IMR-90 (cell line): ENCODE measurements at regions not wholly inside any gene's neighbourhood (a gene's known extent, or its start where the extent isn't known, plus 50 kb on each side); places are given as distances from the start of the nearest gene placed in this dataset.
A peak's percentile ranks its signal among the peaks of the same experiment; 100 is the strongest.

Experiments used
- ATAC-seq: fragments of 200-7000 bp; cut with Tn5 transposase; 2 replicates; pipeline ENCODE4 v1.9.1; 2020; ENCODE audit warnings: low read depth, mild to moderate bottlenecking, moderate library complexity
- BruUV-seq: library from RNA; stranded (reverse); fragments of 400-500 nt; replicated peaks from 2 replicates; lab custom pipeline; 2021; lab: Mats Ljungman, UMichigan
- CTCF ChIA-PET: fragments of 300-600 bp; formaldehyde crosslinking; extraction: SDS; loops from one replicate; lab custom pipeline; 2021; ENCODE audit warnings: antibody characterized with exemption; lab: Yijun Ruan, JAX
- POLR2A ChIA-PET: fragments of 300-600 bp; sonication (Branson Sonifier 250); formaldehyde crosslinking; loops from one replicate; lab custom pipeline; 2022; ENCODE audit warnings: antibody characterized with exemption; ENCODE audit not compliant: unreplicated experiment; lab: Charles Lee
- DNase-seq: peaks from one replicate; pipeline ENCODE4 v3.0.0; 2013
- H2AFZ ChIP-seq: replicated peaks from 2 replicates; pipeline ENCODE3; 2013; ENCODE audit warnings: low read length, mild to moderate bottlenecking; ENCODE audit not compliant: poor library complexity
- H2AK5ac ChIP-seq: 2 replicates; pipeline ENCODE4 v1.6.1; 2013; ENCODE audit warnings: low read depth, low read length, inconsistent platforms
- H2AK9ac ChIP-seq: replicated peaks from 2 replicates; pipeline ENCODE3; 2013; ENCODE audit warnings: mild to moderate bottlenecking, low read depth, low read length, moderate library complexity; ENCODE audit not compliant: poor library complexity
- H2BK120ac ChIP-seq: 2 replicates; pipeline ENCODE4 v1.6.1; 2013; ENCODE audit warnings: low read depth, low read length, inconsistent platforms
- H2BK15ac ChIP-seq: 3 replicates; pipeline ENCODE4 v1.6.1; 2013; ENCODE audit warnings: low read depth, low read length, inconsistent platforms
- H2BK20ac ChIP-seq: 2 replicates; pipeline ENCODE4 v1.6.1; 2013; ENCODE audit warnings: low read depth, mild to moderate bottlenecking, inconsistent platforms, low read length, moderate library complexity
- H2BK5ac ChIP-seq: 2 replicates; pipeline ENCODE4 v1.6.1; 2013; ENCODE audit warnings: mild to moderate bottlenecking, low read depth, low read length, inconsistent platforms; ENCODE audit not compliant: poor library complexity, severe bottlenecking
- H3K14ac ChIP-seq: replicated peaks from 2 replicates; pipeline ENCODE4 v1.6.1; 2013; ENCODE audit warnings: low read depth, low read length, inconsistent platforms
- H3K18ac ChIP-seq: 2 replicates; pipeline ENCODE4 v1.6.1; 2013; ENCODE audit warnings: low read depth, low read length, control low read depth
- H3K23ac ChIP-seq: 2 replicates; pipeline ENCODE4 v1.6.1; 2013; ENCODE audit warnings: low read depth, low read length, inconsistent platforms
- H3K27ac ChIP-seq: 2 replicates; pipeline ENCODE4 v1.5.1; 2013; ENCODE audit warnings: mild to moderate bottlenecking, control low read depth, low read length; ENCODE audit not compliant: insufficient read depth
- H3K27me3 ChIP-seq: 2 replicates; pipeline ENCODE4 v1.6.1; 2013; ENCODE audit warnings: low read length; ENCODE audit not compliant: control insufficient read depth, insufficient read depth
- H3K36me3 ChIP-seq: 2 replicates; pipeline ENCODE4 v1.6.1; 2013; ENCODE audit warnings: low read length, mixed read lengths; ENCODE audit not compliant: control insufficient read depth, insufficient read depth
- H3K4ac ChIP-seq: 2 replicates; pipeline ENCODE4 v1.6.1; 2013; ENCODE audit warnings: low read depth, low read length, inconsistent platforms
- H3K4me1 ChIP-seq: 2 replicates; pipeline ENCODE4 v1.6.1; 2013; ENCODE audit warnings: low read length, mixed read lengths; ENCODE audit not compliant: control insufficient read depth, insufficient read depth
- H3K4me2 ChIP-seq: 2 replicates; pipeline ENCODE4 v1.6.1; 2013; ENCODE audit warnings: low read depth, mild to moderate bottlenecking, control low read depth, low read length, moderate library complexity
- H3K4me3 ChIP-seq: 2 replicates; pipeline ENCODE4 v1.5.1; 2013; ENCODE audit warnings: low read depth, mild to moderate bottlenecking, control low read depth, low read length, moderate library complexity; ENCODE audit not compliant: insufficient read depth
- H3K56ac ChIP-seq: 2 replicates; pipeline ENCODE4 v1.6.1; 2013; ENCODE audit warnings: low read length, inconsistent platforms; ENCODE audit not compliant: insufficient read depth; ENCODE audit errors: extremely low read depth
- H3K79me1 ChIP-seq, 2 experiments: 2 replicates each; pipeline ENCODE4 v1.6.1; 2013; ENCODE audit warnings: low read length in 2 of 2, inconsistent platforms in 1 of 2, low read depth in 1 of 2
- H3K9ac ChIP-seq: 2 replicates; pipeline ENCODE4 v1.6.1; 2013; ENCODE audit warnings: low read depth, low read length, control low read depth
- H3K9me1 ChIP-seq: 2 replicates; pipeline ENCODE4 v1.6.1; 2013; ENCODE audit warnings: low read length, inconsistent platforms; ENCODE audit not compliant: insufficient read depth
- H3K9me3 ChIP-seq: 2 replicates; pipeline ENCODE4 v1.6.1; 2013; ENCODE audit warnings: low read length; ENCODE audit not compliant: control insufficient read depth, insufficient read depth
- H4K20me1 ChIP-seq: 2 replicates; pipeline ENCODE4 v1.6.1; 2013; ENCODE audit warnings: low read length, inconsistent platforms; ENCODE audit not compliant: insufficient read depth
- H4K5ac ChIP-seq: 2 replicates; pipeline ENCODE4 v1.6.1; 2013; ENCODE audit warnings: mild to moderate bottlenecking, low read depth, low read length, control low read depth
- H4K8ac ChIP-seq, 2 experiments: 2 replicates each; pipeline ENCODE4 v1.6.1; 2013; ENCODE audit warnings: low read depth in 2 of 2, low read length in 2 of 2, control low read depth in 1 of 2, inconsistent platforms in 1 of 2
- H4K91ac ChIP-seq: 2 replicates; pipeline ENCODE4 v1.6.1; 2013; ENCODE audit warnings: low read depth, low read length, inconsistent platforms; ENCODE audit not compliant: insufficient read depth
- BHLHE40 ChIP-seq: fragments of 150-350 bp; IDR thresholded peaks from 2 replicates; pipeline ENCODE4 v1.6.1; 2016; ENCODE audit warnings: mild to moderate bottlenecking, low read depth, low read length
- CEBPB ChIP-seq: IDR thresholded peaks from 2 replicates; pipeline ENCODE4 v1.6.1; 2012; ENCODE audit warnings: low read depth, low read length, improper control_type of control experiment
- CHD1 ChIP-seq: IDR thresholded peaks from 2 replicates; pipeline ENCODE4 v1.6.1; 2012; ENCODE audit warnings: low read depth, low read length, improper control_type of control experiment
- FOS ChIP-seq: fragments of 150-350 bp; IDR thresholded peaks from 2 replicates; pipeline ENCODE4 v1.6.1; 2016; ENCODE audit warnings: low read depth, low read length
- MAFK ChIP-seq: IDR thresholded peaks from 2 replicates; pipeline ENCODE4 v1.6.1; 2012; ENCODE audit warnings: low read depth, low read length, improper control_type of control experiment
- RAD21 ChIP-seq: IDR thresholded peaks from 2 replicates; pipeline ENCODE4 v1.6.1; 2012; ENCODE audit warnings: low read length, improper control_type of control experiment
- RCOR1 ChIP-seq: IDR thresholded peaks from 2 replicates; pipeline ENCODE4 v1.6.1; 2012; ENCODE audit warnings: mild to moderate bottlenecking, low read length, improper control_type of control experiment; ENCODE audit not compliant: insufficient replicate concordance
- RFX5 ChIP-seq: IDR thresholded peaks from 2 replicates; pipeline ENCODE4 v1.8.0; 2012; ENCODE audit warnings: low read depth, mild to moderate bottlenecking, low read length, moderate library complexity
- SMC3 ChIP-seq: fragments of 150-350 bp; IDR thresholded peaks from 2 replicates; pipeline ENCODE4 v1.6.1; 2016; ENCODE audit warnings: low read depth, mild to moderate bottlenecking, antibody characterized with exemption, low read length, moderate library complexity
- WGBS, 2 experiments: methylation state at CpG; one replicate each; pipeline versions ENCODE4 v1.1.5 to v1.1.7; 2013; ENCODE audit warnings: missing lambda C conversion rate in 2 of 2; ENCODE audit not compliant: insufficient read length in 1 of 2; ENCODE audit errors: extremely low coverage in 2 of 2; 5-methylcytosine and 5-hydroxymethylcytosine counted together
- dilution Hi-C: fragments of 300-500 bp; cut with HindIII; formaldehyde crosslinking; loops from one replicate; pipeline ENCODE4 v1.14.3; 2018; ENCODE audit warnings: low sequenced_read_pairs; ENCODE audit not compliant: unreplicated experiment
- in situ Hi-C: fragments of 300-500 bp; cut with MboI; formaldehyde crosslinking; loops from 3 replicates; pipeline ENCODE4 v1.14.3; 2019; ENCODE audit warnings: low sequenced_read_pairs, inconsistent platforms, mixed read lengths
- intact Hi-C: fragments of 100-400 bp; cut with micrococcal nuclease; formaldehyde crosslinking; loops from 2 replicates; pipeline ENCODE4 v1.10.0; 2022
- TF ChIP-seq, protein P1 (sequence below): fragments of 150-350 bp; IDR thresholded peaks from 2 replicates; pipeline ENCODE4 v1.6.1; 2017; ENCODE audit warnings: mild to moderate bottlenecking, antibody characterized with exemption, low read length, low read depth

DNA sequence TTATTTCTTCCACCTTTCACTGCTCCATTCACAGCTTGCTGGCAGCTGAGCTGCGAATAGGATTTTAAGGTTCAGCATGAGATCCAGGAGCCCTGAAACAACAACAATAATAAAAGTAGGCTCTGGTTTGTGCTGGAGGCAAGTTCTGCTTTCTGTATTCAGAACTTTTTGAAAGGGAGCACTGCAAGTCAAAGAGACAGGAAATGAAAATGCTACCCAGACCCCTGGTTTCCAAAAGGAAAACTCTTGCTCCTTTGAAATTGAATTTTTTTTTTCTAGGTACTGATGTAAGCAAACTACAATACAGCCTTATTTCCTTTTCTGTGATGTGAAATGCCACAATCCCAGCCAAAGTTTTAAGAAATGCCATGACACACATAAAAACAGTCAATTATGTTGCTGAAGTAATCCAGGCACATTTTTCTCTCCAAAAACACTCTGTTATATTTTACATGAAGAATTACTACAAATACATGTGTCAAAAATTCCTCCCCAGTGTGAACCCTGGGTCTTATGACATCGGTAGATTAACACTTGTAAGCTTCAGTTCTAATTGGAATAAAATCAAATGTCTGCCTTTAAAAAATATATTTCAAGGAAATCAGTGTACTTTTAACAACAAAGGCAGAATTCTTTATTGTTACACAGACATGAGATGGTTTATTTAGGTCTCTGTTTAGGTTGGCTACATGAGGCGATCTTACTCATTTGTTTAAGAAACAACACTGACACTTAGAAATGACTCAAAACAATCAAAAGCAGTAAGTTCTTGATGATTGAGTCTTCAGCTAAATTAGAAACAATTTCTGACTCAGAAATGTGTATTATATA, 656.7 kb downstream of the EPHA7 start:
- Histone ChIP-seq H3K9me3 (no peaks in the 10 kb centered on the region), H3K4me2 (no peak overlapping the region), H2BK120ac (no peak overlapping the region), H3K4ac (no peak overlapping the region), H3K27ac (no peak overlapping the region), H2AFZ (no peak overlapping the region), H3K14ac (no peak overlapping the region), H3K4me1 (no peaks in the 10 kb centered on the region; the same call in 1 of the 2 replicates), H2BK5ac (no peak overlapping the region), H3K27me3 (no peaks in the 10 kb centered on the region), H4K5ac (no peak overlapping the region), H4K8ac (no peak overlapping the region), H3K9ac (no peak overlapping the region), H3K56ac (no peak overlapping the region), H2AK5ac (no peak overlapping the region), H3K23ac (no peak overlapping the region), H3K79me1 (no peaks in the 10 kb centered on the region), H3K9me1 (no peaks in the 10 kb centered on the region), H2BK15ac (no peak overlapping the region), H3K4me3 (no peak overlapping the region), H4K20me1 (no peaks in the 10 kb centered on the region), H2BK20ac (no peak overlapping the region), H3K18ac (no peak overlapping the region), H3K36me3 (no peaks in the 10 kb centered on the region), H2AK9ac (no peak overlapping the region), H4K91ac (no peak overlapping the region)
- TF ChIP-seq, protein P1, sequence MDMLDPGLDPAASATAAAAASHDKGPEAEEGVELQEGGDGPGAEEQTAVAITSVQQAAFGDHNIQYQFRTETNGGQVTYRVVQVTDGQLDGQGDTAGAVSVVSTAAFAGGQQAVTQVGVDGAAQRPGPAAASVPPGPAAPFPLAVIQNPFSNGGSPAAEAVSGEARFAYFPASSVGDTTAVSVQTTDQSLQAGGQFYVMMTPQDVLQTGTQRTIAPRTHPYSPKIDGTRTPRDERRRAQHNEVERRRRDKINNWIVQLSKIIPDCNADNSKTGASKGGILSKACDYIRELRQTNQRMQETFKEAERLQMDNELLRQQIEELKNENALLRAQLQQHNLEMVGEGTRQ = no peak
- TF ChIP-seq RAD21 (no peak), CHD1 (no peak), FOS (no peak), RFX5 (no peak), MAFK (no peak), CEBPB (no peak), BHLHE40 (no peak), SMC3 (no peak), RCOR1 (no peak)
- in situ Hi-C loops = no loop called here
- ChIA-PET POLR2A (no interaction called here), CTCF (no interaction called here)
- peak; percentile 29 for ATAC-seq
- dilution Hi-C loops = no loop called here
- WGBS, 2 experiments = no CpG with 5 or more reads among the region's 3 CpGs
- no TSS peak for BruUV-seq
- DNase-seq = peak; percentile 16
- intact Hi-C loops = no loop called here
